ENCODE measurements at regions not wholly inside any gene's neighbourhood (a gene's known extent, or its start where the extent isn't known, plus 50 kb on each side); places are given as distances from the start of the nearest gene placed in this dataset.

GRCh38 chr12:19058235-19059021, 71.1 kb upstream of the PLEKHA5 start:
- H3K79me1 ChIP-seq (ENCODE audit: low read depth in 1 of 2, low read length in 2 of 2) = no peaks in the 10 kb centered on the region
- no peaks in the 10 kb centered on the region for H3K9me3 ChIP-seq (ENCODE audit: control insufficient read depth, insufficient read depth, low read length)
- H3K56ac ChIP-seq (ENCODE audit: extremely low read depth, insufficient read depth, low read length) = no peak overlapping the region
- H2BK20ac ChIP-seq (ENCODE audit: low read depth, low read length) = no peak overlapping the region
- H3K18ac ChIP-seq (ENCODE audit: low read depth, low read length) = no peak overlapping the region
- H3K23ac ChIP-seq (ENCODE audit: low read depth, low read length) = no peak overlapping the region
- H3K9ac ChIP-seq (ENCODE audit: low read depth, low read length) = no peak overlapping the region
- CTCF ChIA-PET = no interaction called here
- H4K5ac ChIP-seq (ENCODE audit: low read depth, low read length) = no peak overlapping the region; the same call in 1 of the 2 replicates
- intact Hi-C loops (cut with micrococcal nuclease) (no loop called here), in situ Hi-C loops (cut with MboI; ENCODE audit: low sequenced_read_pairs) (no loop called here), dilution Hi-C loops (cut with HindIII; ENCODE audit: low sequenced_read_pairs, unreplicated experiment) (no loop called here)
- H2AK5ac ChIP-seq (ENCODE audit: low read depth, low read length) = no peak overlapping the region
- H2BK15ac ChIP-seq (ENCODE audit: low read depth, low read length) = no peak overlapping the region
- WGBS, 2 experiments (ENCODE audit: extremely low coverage in 2 of 2, insufficient read length in 1 of 2) = no CpG with 5 or more reads among the region's 5 CpGs
- ATAC-seq (ENCODE audit: low read depth) (no peak), DNase-seq (peak; percentile 12)
- peaks cover 2% of the 10 kb centered on the region; the same call in 1 of the 2 replicates for H3K4me1 ChIP-seq (ENCODE audit: control insufficient read depth, insufficient read depth, low read length)
- no peaks in the 10 kb centered on the region for H3K9me1 ChIP-seq (ENCODE audit: insufficient read depth, low read length)
- no peak overlapping the region for H2AK9ac ChIP-seq (replicated peaks; ENCODE audit: low read depth, low read length, poor library complexity)
- H4K8ac ChIP-seq (ENCODE audit: low read depth in 2 of 2, low read length in 2 of 2) = no peak overlapping the region
- no peaks in the 10 kb centered on the region for H3K36me3 ChIP-seq (ENCODE audit: control insufficient read depth, insufficient read depth, low read length)
- no peak overlapping the region for H3K14ac ChIP-seq (replicated peaks; ENCODE audit: low read depth, low read length)
- H2BK120ac ChIP-seq (ENCODE audit: low read depth, low read length) = no peak overlapping the region
- peak overlapping the region; percentile 48; the same call in 1 of the 2 replicates for H3K4me2 ChIP-seq (ENCODE audit: low read depth, low read length)
- H2AFZ ChIP-seq (replicated peaks; ENCODE audit: low read length, poor library complexity) = peak overlapping the region; percentile 76
- no TSS peak for BruUV-seq (replicated peaks)
- no peak overlapping the region for H2BK5ac ChIP-seq (ENCODE audit: low read depth, low read length, poor library complexity, severe bottlenecking)
- no peak overlapping the region for H3K27ac ChIP-seq (ENCODE audit: insufficient read depth, low read length)
- POLR2A ChIA-PET (ENCODE audit: unreplicated experiment) = interaction anchor here (0.6 kb wide), 1 partner anchor 124 kb away, joined by 3 read pairs; no protein-coding TSS in a partner anchor
- no peak overlapping the region for H4K91ac ChIP-seq (ENCODE audit: insufficient read depth, low read depth, low read length)
- H3K4me3 ChIP-seq (ENCODE audit: insufficient read depth, low read depth, low read length) = no peak overlapping the region
- H3K27me3 ChIP-seq (ENCODE audit: control insufficient read depth, insufficient read depth, low read length) = no peaks in the 10 kb centered on the region
- 0 out of 2 replicates have a peak overlapping the region, but pooled peaks have one; percentile 62 for H3K4ac ChIP-seq (ENCODE audit: low read depth, low read length)
- no peaks in the 10 kb centered on the region for H4K20me1 ChIP-seq (ENCODE audit: insufficient read depth, low read length)
- TF ChIP-seq NFE2L2 (IDR thresholded peaks at IDR 0.05; ENCODE audit: low read depth, low read length) (no peak), MAFK (IDR thresholded peaks at IDR 0.05; ENCODE audit: low read depth, low read length) (no peak), CTCF (conservative IDR thresholded peaks at IDR 0.05; ENCODE audit: low read depth, low read length) (no peak), ELK1 (IDR thresholded peaks at IDR 0.05; ENCODE audit: borderline replicate concordance, low read depth, low read length) (no peak), RAD21 (IDR thresholded peaks at IDR 0.05; ENCODE audit: low read length) (no peak), RCOR1 (IDR thresholded peaks at IDR 0.05; ENCODE audit: insufficient replicate concordance, low read length) (no peak), BHLHE40 (IDR thresholded peaks at IDR 0.05; ENCODE audit: low read depth, low read length) (no peak), RFX5 (IDR thresholded peaks at IDR 0.05; ENCODE audit: low read depth, low read length) (no peak), CEBPB (IDR thresholded peaks at IDR 0.05; ENCODE audit: low read depth, low read length) (no peak), USF2 (IDR thresholded peaks at IDR 0.05; ENCODE audit: low read depth, low read length) (no peak), CHD1 (IDR thresholded peaks at IDR 0.05; ENCODE audit: low read depth, low read length) (no peak), FOS (IDR thresholded peaks at IDR 0.05; ENCODE audit: low read depth, low read length) (no peak), POLR2A (IDR thresholded peaks at IDR 0.05; ENCODE audit: low read depth, low read length) (no peak), SMC3 (IDR thresholded peaks at IDR 0.05; ENCODE audit: low read depth, low read length) (no peak), MAZ (IDR thresholded peaks at IDR 0.05; ENCODE audit: borderline replicate concordance, low read depth, low read length) (no peak)

All from IMR-90 (cell line).